ENCODE measurements at regions not wholly inside any gene's neighbourhood (a gene's known extent, or its start where the extent isn't known, plus 50 kb on each side); places are given as distances from the start of the nearest gene placed in this dataset.

DNA sequence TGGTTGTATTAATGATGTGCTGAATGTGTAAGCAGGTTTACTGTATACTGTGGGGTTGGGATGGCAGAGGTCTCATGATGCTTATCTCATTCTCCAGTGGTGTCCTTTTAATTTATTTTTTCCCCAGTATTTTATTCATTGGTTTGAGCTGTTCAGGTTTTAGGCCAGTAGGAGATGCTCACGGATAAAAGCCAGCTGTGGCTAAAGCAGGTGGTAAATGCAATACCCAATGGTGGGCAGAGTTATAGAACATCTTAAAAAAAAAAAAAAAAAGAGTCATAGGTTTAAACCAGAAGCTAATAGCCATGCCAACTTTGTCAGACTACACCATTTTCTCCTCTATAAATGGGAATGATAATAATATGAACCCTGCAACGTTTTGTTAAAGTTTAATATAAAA is 57.8 kb upstream of the NEUROD1 start:
- H3K79me1 ChIP-seq (ENCODE audit: insufficient read depth, low read depth, low read length, poor library complexity, severe bottlenecking): no peaks in the 10 kb centered on the region
- H3K4me2 ChIP-seq (ENCODE audit: insufficient read depth, insufficient read length, low read length): no peak overlapping the region
- H3K27ac ChIP-seq (ENCODE audit: insufficient read length, low read depth, low read length): no peak overlapping the region
- no peak overlapping the region for H3K56ac ChIP-seq (ENCODE audit: insufficient read length, low read depth, low read length)
- Mint-ChIP-seq H3K9me3 (no peaks in the 10 kb centered on the region; a peak in 2 of 5 replicates), H3K27ac (no peak overlapping the region), H3K27me3 (ENCODE audit: low read depth) (peaks cover 4% of the 10 kb centered on the region), H3K36me3 (ENCODE audit: insufficient read depth in 1 of 3, low read depth in 3 of 3) (peaks cover 0 to 2% (median 0%) of the 10 kb centered on the region in 3 experiments; a peak in 1 of 7 replicates), H3K4me1 (no peaks in the 10 kb centered on the region), H3K4me3 (no peak overlapping the region)
- H2BK120ac ChIP-seq (ENCODE audit: low read depth, low read length, poor library complexity, severe bottlenecking): no peak overlapping the region
- TF ChIP-seq, protein P1, sequence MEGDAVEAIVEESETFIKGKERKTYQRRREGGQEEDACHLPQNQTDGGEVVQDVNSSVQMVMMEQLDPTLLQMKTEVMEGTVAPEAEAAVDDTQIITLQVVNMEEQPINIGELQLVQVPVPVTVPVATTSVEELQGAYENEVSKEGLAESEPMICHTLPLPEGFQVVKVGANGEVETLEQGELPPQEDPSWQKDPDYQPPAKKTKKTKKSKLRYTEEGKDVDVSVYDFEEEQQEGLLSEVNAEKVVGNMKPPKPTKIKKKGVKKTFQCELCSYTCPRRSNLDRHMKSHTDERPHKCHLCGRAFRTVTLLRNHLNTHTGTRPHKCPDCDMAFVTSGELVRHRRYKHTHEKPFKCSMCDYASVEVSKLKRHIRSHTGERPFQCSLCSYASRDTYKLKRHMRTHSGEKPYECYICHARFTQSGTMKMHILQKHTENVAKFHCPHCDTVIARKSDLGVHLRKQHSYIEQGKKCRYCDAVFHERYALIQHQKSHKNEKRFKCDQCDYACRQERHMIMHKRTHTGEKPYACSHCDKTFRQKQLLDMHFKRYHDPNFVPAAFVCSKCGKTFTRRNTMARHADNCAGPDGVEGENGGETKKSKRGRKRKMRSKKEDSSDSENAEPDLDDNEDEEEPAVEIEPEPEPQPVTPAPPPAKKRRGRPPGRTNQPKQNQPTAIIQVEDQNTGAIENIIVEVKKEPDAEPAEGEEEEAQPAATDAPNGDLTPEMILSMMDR (conservative IDR thresholded peaks at IDR 0.05): peak; percentile 54
- H3K27me3 ChIP-seq (ENCODE audit: insufficient read depth, low read length): no peaks in the 10 kb centered on the region
- DNase-seq: no peak
- H3K18ac ChIP-seq (ENCODE audit: insufficient read length, low read depth, low read length): no peak overlapping the region
- no peak overlapping the region for H2BK12ac ChIP-seq (ENCODE audit: insufficient read length, low read depth, low read length)
- H2BK20ac ChIP-seq (ENCODE audit: low read depth, low read length, poor library complexity, severe bottlenecking): no peak overlapping the region
- no peak overlapping the region for H3T11ph ChIP-seq (ENCODE audit: low read length)
- no peaks in the 10 kb centered on the region for H3K79me2 ChIP-seq (ENCODE audit: insufficient read depth, low read length)
- no peak overlapping the region for H4K5ac ChIP-seq (ENCODE audit: insufficient read length, low read depth, low read length)
- no CpG with 5 or more reads among the region's 2 CpGs for WGBS (ENCODE audit: extremely low coverage, insufficient read length, low lambda C conversion rate)
- H2AFZ ChIP-seq (ENCODE audit: low read length): no peak overlapping the region
- H4K8ac ChIP-seq (replicated peaks; ENCODE audit: insufficient read length, low read depth, low read length): no peak overlapping the region
- no peak overlapping the region for H3K23ac ChIP-seq (ENCODE audit: insufficient read length, low read depth, low read length)
- H2BK15ac ChIP-seq (ENCODE audit: low read depth, low read length): no peak overlapping the region
- no peak overlapping the region for H3K4ac ChIP-seq (ENCODE audit: low read depth, low read length)
- H3K14ac ChIP-seq (ENCODE audit: insufficient read depth, low read length): no peak overlapping the region
- no peaks in the 10 kb centered on the region for H3K23me2 ChIP-seq (ENCODE audit: insufficient read length, low read depth, low read length, poor library complexity, severe bottlenecking)
- no peaks in the 10 kb centered on the region for H3K9me3 ChIP-seq (ENCODE audit: control insufficient read depth, low read depth, low read length)
- H3K9ac ChIP-seq (ENCODE audit: extremely low read depth, insufficient read length, low read length): no peak overlapping the region
- H2AK5ac ChIP-seq (ENCODE audit: insufficient read length, low read length): no peak overlapping the region
- H4K91ac ChIP-seq (ENCODE audit: insufficient read length, low read depth, low read length): no peak overlapping the region
- no peaks in the 10 kb centered on the region for H4K20me1 ChIP-seq (ENCODE audit: control insufficient read depth, insufficient read depth, insufficient read length)
- no peak overlapping the region for H2BK5ac ChIP-seq (ENCODE audit: insufficient read length, low read length)
- H3K4me1 ChIP-seq (ENCODE audit: insufficient read depth, low read length): no peaks in the 10 kb centered on the region

Measured in H9 (cell line).